Stimulated activated CD8-positive, alpha-beta memory T cell treated with anti-CD3 and anti-CD28 coated beads, Interleukin-4, amount 100 ng/mL, for 24 hours (primary cell): ENCODE measurements at regions not wholly inside any gene's neighbourhood (a gene's known extent, or its start where the extent isn't known, plus 50 kb on each side); places are given as distances from the start of the nearest gene placed in this dataset.

Experiments used
- DNase-seq: peaks from one replicate; pipeline ENCODE4 v3.0.0-alpha.2; 2020; ENCODE audit warnings: low read depth

- no peak for DNase-seq
Observed at GRCh38 chr6:113376847-113377165, 480.3 kb upstream of the MARCKS start.

DNA sequence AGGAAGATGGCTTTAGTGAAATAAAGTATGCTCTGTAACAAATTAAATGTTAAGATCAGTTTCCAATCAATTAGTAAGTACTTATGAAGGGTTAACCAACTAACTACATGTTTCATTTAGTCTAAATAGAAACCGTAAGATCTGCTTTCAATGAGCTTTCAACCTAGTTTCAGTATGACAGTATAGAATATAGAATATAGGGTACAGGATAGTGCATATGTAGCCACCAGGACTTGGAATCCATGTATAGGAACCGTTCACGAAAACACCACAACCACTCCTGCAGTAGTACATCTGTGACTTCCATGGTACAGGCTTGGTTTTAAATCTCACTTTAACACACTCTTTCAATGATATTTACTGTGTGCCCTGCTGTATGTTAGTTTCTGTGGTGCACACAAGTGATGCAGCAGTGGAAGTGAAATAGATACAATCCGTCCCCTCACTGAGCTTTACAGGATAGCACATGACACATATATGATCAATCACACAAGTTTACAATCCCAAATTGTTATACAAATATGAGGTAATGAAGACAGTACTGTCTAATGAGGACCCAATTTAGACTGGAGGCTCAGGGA, 479.7 kb upstream of the MARCKS start:
- DNase-seq = no peak

DNA sequence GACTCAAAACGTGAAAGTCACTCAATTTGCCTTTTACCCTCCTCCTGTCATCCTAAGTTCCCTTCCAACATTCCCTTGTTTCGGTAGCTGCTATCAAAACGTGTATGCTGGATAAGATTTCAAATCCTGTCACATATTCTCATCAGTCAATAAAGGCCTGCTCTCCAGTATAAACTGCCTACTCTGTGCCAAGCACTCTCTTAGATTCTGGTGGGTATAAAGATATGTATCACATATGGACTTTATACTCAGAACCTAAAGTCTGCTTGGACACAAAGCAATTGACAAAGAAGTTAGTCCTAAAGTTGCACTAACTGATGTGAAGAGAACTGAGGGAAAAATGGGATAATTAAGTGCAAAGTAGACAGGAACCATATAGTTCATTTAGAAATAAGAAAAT, 476.6 kb upstream of the MARCKS start:
- no peak for DNase-seq

DNA sequence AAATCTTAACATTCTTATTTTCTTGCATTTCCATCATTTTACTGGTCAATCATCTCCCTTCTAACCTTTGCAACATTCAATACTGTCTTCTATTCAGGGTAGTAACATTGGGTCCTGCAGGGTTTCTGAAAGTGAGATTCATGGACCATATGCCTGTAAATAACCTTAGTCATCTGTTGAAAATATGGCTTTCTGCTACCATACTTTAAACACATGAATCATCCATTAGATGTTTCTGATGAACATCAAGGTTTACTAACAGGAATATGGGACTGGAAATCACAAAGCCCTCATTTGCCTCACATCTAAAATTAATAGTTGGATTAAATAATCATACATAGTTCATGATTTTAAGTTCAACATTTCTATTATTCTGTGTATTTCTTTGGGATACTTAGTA, 475.9 kb upstream of the MARCKS start:
- DNase-seq = no peak

GRCh38 chr6:113381959-113382358, 475.2 kb upstream of the MARCKS start:
- DNase-seq = no peak

DNA sequence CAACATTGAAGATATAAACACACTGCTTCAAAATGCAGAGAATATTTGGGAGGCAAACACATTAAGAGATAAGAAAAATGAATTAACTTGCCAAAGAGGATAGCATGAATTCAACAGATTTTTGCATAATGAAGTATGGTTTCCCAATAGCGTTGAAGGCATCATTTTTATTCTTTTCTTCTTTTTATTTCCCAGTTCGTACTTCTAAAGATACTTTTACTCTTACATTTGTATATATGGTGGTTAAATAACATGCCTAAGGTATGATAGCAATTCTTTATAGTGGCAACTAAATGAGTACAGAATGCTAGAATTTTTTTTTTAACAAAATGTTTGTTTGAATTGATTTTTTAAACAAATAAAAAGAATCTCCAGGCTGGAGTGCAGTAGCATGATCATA, 473.4 kb upstream of the MARCKS start:
- no peak for DNase-seq

DNA sequence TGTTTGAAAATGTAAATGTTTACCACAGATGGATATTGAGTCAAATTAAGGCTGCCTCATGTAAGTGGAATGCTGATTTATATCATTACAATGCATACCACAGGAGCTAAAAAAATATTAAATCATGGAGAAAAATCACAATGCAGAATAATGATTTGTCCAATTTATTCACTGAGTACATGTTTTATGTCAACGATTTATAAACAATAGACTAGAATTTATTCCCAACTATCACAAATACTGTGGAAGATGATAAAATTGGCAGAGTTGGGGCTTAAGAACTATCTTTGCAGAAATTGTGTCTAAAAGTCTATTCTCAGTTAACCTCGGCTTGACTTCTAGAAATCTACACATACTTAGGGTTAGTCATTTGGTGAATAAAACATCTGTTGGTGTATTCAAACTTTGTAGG, 472.1 kb upstream of the MARCKS start:
- DNase-seq = no peak

GRCh38 chr6:113388996-113389395, 468.1 kb upstream of the MARCKS start:
- DNase-seq = no peak

- no peak for DNase-seq
Observed at GRCh38 chr6:113392551-113393055, 464.5 kb upstream of the MARCKS start.

DNA sequence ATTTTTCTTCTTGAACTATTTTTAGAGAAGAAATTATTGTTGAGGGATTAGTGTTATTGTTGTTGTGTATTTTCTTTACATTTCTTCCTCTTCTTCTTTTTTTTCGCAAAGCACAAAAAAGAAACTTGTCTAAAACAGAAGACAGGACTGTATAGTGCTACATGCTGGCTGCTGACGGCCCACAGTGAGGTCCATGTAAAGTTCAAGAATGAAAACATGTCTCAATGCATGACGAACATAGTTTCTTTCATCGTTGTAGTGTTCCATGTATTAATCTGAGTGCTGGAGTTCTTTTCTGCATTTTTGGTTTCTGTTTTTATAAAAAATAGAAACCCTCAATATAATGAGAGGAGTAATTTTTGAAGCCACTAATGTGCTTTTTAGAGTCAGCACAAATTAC, 462.9 kb upstream of the MARCKS start:
- DNase-seq = no peak

- no peak for DNase-seq
Observed at GRCh38 chr6:113394729-113395128, 462.4 kb upstream of the MARCKS start.

GRCh38 chr6:113396730-113397129, 460.4 kb upstream of the MARCKS start:
- no peak for DNase-seq

- no peak for DNase-seq
Observed at GRCh38 chr6:113397236-113397635, 459.9 kb upstream of the MARCKS start.

GRCh38 chr6:113401231-113401630, 455.9 kb upstream of the MARCKS start:
- no peak for DNase-seq

DNA sequence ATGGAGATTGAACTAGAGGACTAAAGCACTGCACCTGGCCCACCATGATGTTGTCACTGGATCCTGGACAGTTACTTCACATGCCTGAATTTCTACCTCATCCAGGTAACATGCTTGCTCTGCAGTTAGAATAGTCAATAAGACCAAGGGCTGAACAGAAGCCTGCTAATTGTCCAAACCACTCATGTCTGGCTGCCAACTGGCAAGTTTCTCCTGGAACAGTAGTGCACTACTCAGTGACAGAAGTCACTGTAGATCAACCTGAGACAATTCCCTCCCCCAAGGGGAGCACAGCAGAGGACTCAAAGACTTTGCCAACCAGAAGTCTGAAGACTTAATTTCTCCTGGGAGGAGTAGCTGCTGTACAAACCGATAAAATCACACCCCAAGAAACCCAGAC, 454.6 kb upstream of the MARCKS start:
- DNase-seq = no peak

GRCh38 chr6:113403966-113404595, 453.1 kb upstream of the MARCKS start:
- no peak for DNase-seq

- DNase-seq = no peak
Observed at GRCh38 chr6:113405326-113406047, 451.7 kb upstream of the MARCKS start.

GRCh38 chr6:113406048-113406695, 451.0 kb upstream of the MARCKS start:
- no peak for DNase-seq

DNA sequence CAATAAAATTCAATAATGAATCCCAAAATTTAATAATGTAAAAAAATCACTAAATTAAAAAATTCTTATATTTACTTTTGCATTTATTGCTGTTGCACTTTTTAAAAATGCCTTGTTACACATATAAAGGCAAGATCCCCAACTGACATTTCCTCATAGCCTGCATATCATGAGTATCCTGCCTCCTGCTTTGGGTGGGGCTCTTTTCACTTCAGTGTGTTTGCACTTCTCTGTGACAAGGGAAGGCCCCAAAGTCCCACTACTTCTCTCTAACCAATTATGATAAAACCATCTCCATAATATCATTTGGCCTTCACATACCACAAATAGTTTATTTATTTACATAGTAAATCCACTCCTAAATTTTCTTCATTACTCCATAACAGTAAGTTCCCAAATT, 446.1 kb upstream of the MARCKS start:
- no peak for DNase-seq

DNA sequence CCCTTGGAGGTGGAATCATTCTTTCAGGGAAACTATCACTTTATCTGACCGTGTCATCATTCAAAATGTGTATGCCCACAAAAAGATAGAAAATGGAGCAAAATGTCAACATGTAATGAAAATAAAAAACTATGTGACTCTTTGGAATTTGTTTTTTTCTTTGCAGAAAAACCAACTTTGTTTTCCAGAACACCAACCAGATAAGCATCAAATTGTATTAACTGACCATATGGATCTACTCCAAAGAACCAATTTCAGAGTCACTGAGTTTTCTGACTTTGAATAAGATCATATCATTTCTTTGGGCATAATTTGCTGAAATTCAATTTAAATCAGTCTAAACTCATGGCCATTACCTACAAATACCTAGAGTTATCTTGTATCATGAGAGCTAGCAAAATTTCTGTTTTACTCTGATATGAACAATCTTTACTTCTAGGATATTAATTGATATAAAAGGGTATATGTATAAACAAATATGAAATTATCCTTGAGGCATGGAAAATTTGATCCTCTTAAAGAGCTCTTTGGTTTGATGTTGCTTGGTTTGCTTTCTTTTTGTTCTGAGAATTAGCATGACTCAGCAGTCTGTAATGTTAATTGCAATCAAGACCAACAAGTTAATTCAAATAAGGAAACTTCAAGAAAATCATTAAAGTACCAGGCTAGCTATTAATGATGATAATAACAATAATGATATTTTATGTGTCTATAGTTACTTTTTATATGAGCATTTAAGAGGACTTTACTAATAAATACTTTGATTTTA, 444.4 kb upstream of the MARCKS start:
- no peak for DNase-seq

- no peak for DNase-seq
Observed at GRCh38 chr6:113414511-113414910, 442.6 kb upstream of the MARCKS start.

- DNase-seq = no peak
Observed at GRCh38 chr6:113416170-113416569, 441.0 kb upstream of the MARCKS start.
